ENCODE measurements at regions not wholly inside any gene's neighbourhood (a gene's known extent, or its start where the extent isn't known, plus 50 kb on each side); places are given as distances from the start of the nearest gene placed in this dataset.

- TF ChIP-seq CTCF (IDR thresholded peaks at IDR 0.05; ENCODE audit: poor library complexity, severe bottlenecking), result no peak
- no peak for TF ChIP-seq REST (IDR thresholded peaks at IDR 0.05; ENCODE audit: borderline replicate concordance)
- TF ChIP-seq POLR2AphosphoS5 (IDR thresholded peaks at IDR 0.05), result no peak
- TF ChIP-seq EP300 (conservative IDR thresholded peaks at IDR 0.05; ENCODE audit: poor library complexity, severe bottlenecking), result no peak
- TF ChIP-seq MXI1 (conservative IDR thresholded peaks at IDR 0.05; ENCODE audit: poor library complexity, severe bottlenecking), result no peak
These were observed 210.1 kb upstream of the EEA1 start for GRCh38 chr12:93139028-93139665.

Data from neural cell (in vitro differentiated cells).